CD14-positive monocyte (primary cell): ENCODE measurements at regions not wholly inside any gene's neighbourhood (a gene's known extent, or its start where the extent isn't known, plus 50 kb on each side); places are given as distances from the start of the nearest gene placed in this dataset.

ENCODE experiments used
- DNase-seq, 3 donors: peaks; one replicate each; pipeline ENCODE4 v3.0.0-alpha.2; 2011 to 2022
- H2AFZ ChIP-seq: 2 replicates; pipeline ENCODE4 v1.6.0; 2012; ENCODE audit warnings: mild to moderate bottlenecking, low read depth, low read length, inconsistent platforms; ENCODE audit not compliant: insufficient read depth, poor library complexity, severe bottlenecking
- H3K27ac ChIP-seq, 2 donors: 1 replicate in 1 of 2; 2 replicates in 1 of 2; pipeline ENCODE4 v1.5.1; 2012 to 2013; ENCODE audit warnings: low read length in 2 of 2, control low read depth in 1 of 2, inconsistent platforms in 1 of 2, low read depth in 1 of 2, mild to moderate bottlenecking in 1 of 2
- H3K27me3 ChIP-seq, 2 donors: one replicate each; pipeline versions ENCODE4 v1.6.0 to v1.6.1; 2011 to 2013; ENCODE audit warnings: low read length in 2 of 2; ENCODE audit not compliant: control insufficient read depth in 2 of 2, insufficient read depth in 2 of 2
- H3K36me3 ChIP-seq, 2 donors: replicated peaks in 1 of 2; 1 replicate in 1 of 2; 2 replicates in 1 of 2; pipeline versions ENCODE4 v1.5.1 to v1.6.1; 2012 to 2013; ENCODE audit warnings: low read length in 2 of 2, control low read depth in 1 of 2, inconsistent platforms in 1 of 2, mild to moderate bottlenecking in 1 of 2; ENCODE audit not compliant: insufficient read depth in 2 of 2, control insufficient read depth in 1 of 2
- H3K4me1 ChIP-seq, 2 donors: 1 replicate in 1 of 2; 2 replicates in 1 of 2; pipeline versions ENCODE4 v1.5.1 to v1.6.1; 2012 to 2013; ENCODE audit warnings: low read length in 2 of 2, control low read depth in 1 of 2, inconsistent platforms in 1 of 2, mild to moderate bottlenecking in 1 of 2, moderate library complexity in 1 of 2; ENCODE audit not compliant: insufficient read depth in 2 of 2, control insufficient read depth in 1 of 2
- H3K4me2 ChIP-seq: replicated peaks from 2 replicates; pipeline ENCODE3; 2012; ENCODE audit warnings: low read length, moderate library complexity, mild to moderate bottlenecking; ENCODE audit not compliant: poor library complexity, severe bottlenecking; ENCODE audit errors: extremely low read depth
- H3K4me3 ChIP-seq, 3 experiments: fragments of 200-600 bp in 1 of 3; sonication (generic) in 1 of 3; replicated peaks in 1 of 3; 1 replicate in 2 of 3; 2 replicates in 1 of 3; pipeline ENCODE4 v1.5.1; 2011 to 2013; ENCODE audit warnings: low read length in 3 of 3, mild to moderate bottlenecking in 3 of 3, control low read depth in 2 of 3, low read depth in 2 of 3, inconsistent platforms in 1 of 3, moderate library complexity in 1 of 3
- H3K79me2 ChIP-seq: 2 replicates; pipeline ENCODE4 v1.6.0; 2012; ENCODE audit warnings: mild to moderate bottlenecking, control low read depth, inconsistent platforms, low read length, moderate library complexity; ENCODE audit not compliant: insufficient read depth
- H3K9ac ChIP-seq: 2 replicates; pipeline ENCODE4 v1.6.0; 2017; ENCODE audit warnings: low read length, mild to moderate bottlenecking; ENCODE audit not compliant: insufficient read depth, poor library complexity, severe bottlenecking
- H3K9me3 ChIP-seq, 2 donors: replicated peaks in 1 of 2; 1 replicate in 1 of 2; 2 replicates in 1 of 2; pipeline versions ENCODE4 v1.5.1 to v1.6.1; 2012 to 2013; ENCODE audit warnings: low read length in 2 of 2, control low read depth in 1 of 2; ENCODE audit not compliant: control insufficient read depth in 1 of 2, insufficient read depth in 1 of 2
- H4K20me1 ChIP-seq: 2 replicates; pipeline ENCODE4 v1.6.0; 2012; ENCODE audit warnings: mild to moderate bottlenecking, low read length, control low read depth, moderate library complexity; ENCODE audit not compliant: insufficient read depth
- H3K27ac Mint-ChIP-seq, 7 donors: one replicate each; pipeline ENCODE4 v1.8.0; 2020; ENCODE audit warnings: mild to moderate bottlenecking in 7 of 7, mixed read lengths in 7 of 7, moderate library complexity in 6 of 7, inconsistent platforms in 2 of 7
- H3K27me3 Mint-ChIP-seq, 3 donors: one replicate each; pipeline ENCODE4 v1.8.0; 2021 to 2022; ENCODE audit warnings: low read depth in 3 of 3, mild to moderate bottlenecking in 3 of 3, mixed read lengths in 3 of 3, moderate library complexity in 3 of 3, inconsistent platforms in 1 of 3
- H3K36me3 Mint-ChIP-seq, 2 donors: one replicate each; pipeline ENCODE4 v1.8.0; 2020; ENCODE audit warnings: mixed read lengths in 2 of 2, inconsistent platforms in 1 of 2, mild to moderate bottlenecking in 1 of 2
- H3K4me1 Mint-ChIP-seq: one replicate; pipeline ENCODE4 v1.8.0; 2020; ENCODE audit warnings: mild to moderate bottlenecking, mixed read lengths
- H3K4me3 Mint-ChIP-seq, 2 donors: one replicate each; pipeline ENCODE4 v1.8.0; 2020; ENCODE audit warnings: mild to moderate bottlenecking in 2 of 2, mixed read lengths in 2 of 2, moderate library complexity in 1 of 2
- H3K9me3 Mint-ChIP-seq, 7 donors: one replicate each; pipeline ENCODE4 v1.8.0; 2020 to 2022; ENCODE audit warnings: mixed read lengths in 7 of 7, mild to moderate bottlenecking in 6 of 7, moderate library complexity in 6 of 7, inconsistent platforms in 2 of 7
- WGBS: methylation state at CpG from one replicate; pipeline ENCODE4 v1.1.5; 2013; ENCODE audit warnings: missing lambda C conversion rate; ENCODE audit not compliant: insufficient coverage; 5-methylcytosine and 5-hydroxymethylcytosine counted together
- intact Hi-C, 2 donors: fragments of 100-400 bp; cut with micrococcal nuclease; formaldehyde crosslinking; loops; one replicate each; pipeline versions ENCODE4 v1.15.0 to v1.15.1; 2023
- TF ChIP-seq, protein P1 (sequence below): fragments of 200-600 bp; IDR thresholded peaks from one replicate; pipeline ENCODE4 v1.8.0; 2022; ENCODE audit warnings: antibody characterized with exemption, mild to moderate bottlenecking

GRCh38 chrY:14444550-14444949 is 79.8 kb upstream of the NLGN4Y start:
- Histone ChIP-seq H3K36me3 (no peaks in the 10 kb centered on the region), H3K27ac (no peak overlapping the region), H4K20me1 (no peaks in the 10 kb centered on the region), H2AFZ (no peak overlapping the region), H3K4me2 (no peak overlapping the region), H3K4me1 (no peaks in the 10 kb centered on the region), H3K4me3 (no peak overlapping the region), H3K9me3 (no peaks in the 10 kb centered on the region), H3K27me3 (no peaks in the 10 kb centered on the region), H3K79me2 (no peaks in the 10 kb centered on the region), H3K9ac (no peak overlapping the region)
- WGBS: no CpG with 5 or more reads among the region's 4 CpGs
- Mint-ChIP-seq H3K27ac (no peak overlapping the region), H3K9me3 (peaks cover 0 to 2% (median 0%) of the 10 kb centered on the region in 7 donors), H3K27me3 (no peaks in the 10 kb centered on the region), H3K4me1 (no peaks in the 10 kb centered on the region), H3K4me3 (no peak overlapping the region), H3K36me3 (no peaks in the 10 kb centered on the region)
- TF ChIP-seq, protein P1, sequence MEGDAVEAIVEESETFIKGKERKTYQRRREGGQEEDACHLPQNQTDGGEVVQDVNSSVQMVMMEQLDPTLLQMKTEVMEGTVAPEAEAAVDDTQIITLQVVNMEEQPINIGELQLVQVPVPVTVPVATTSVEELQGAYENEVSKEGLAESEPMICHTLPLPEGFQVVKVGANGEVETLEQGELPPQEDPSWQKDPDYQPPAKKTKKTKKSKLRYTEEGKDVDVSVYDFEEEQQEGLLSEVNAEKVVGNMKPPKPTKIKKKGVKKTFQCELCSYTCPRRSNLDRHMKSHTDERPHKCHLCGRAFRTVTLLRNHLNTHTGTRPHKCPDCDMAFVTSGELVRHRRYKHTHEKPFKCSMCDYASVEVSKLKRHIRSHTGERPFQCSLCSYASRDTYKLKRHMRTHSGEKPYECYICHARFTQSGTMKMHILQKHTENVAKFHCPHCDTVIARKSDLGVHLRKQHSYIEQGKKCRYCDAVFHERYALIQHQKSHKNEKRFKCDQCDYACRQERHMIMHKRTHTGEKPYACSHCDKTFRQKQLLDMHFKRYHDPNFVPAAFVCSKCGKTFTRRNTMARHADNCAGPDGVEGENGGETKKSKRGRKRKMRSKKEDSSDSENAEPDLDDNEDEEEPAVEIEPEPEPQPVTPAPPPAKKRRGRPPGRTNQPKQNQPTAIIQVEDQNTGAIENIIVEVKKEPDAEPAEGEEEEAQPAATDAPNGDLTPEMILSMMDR: no peak
- intact Hi-C loops: no loop called here
- DNase-seq: no peak

- intact Hi-C loops: no loop called here
- Histone ChIP-seq H2AFZ (no peak overlapping the region), H3K36me3 (no peaks in the 10 kb centered on the region), H3K79me2 (no peaks in the 10 kb centered on the region), H4K20me1 (no peaks in the 10 kb centered on the region), H3K27ac (no peak overlapping the region), H3K4me3 (no peak overlapping the region), H3K9me3 (no peaks in the 10 kb centered on the region), H3K27me3 (no peaks in the 10 kb centered on the region), H3K4me2 (no peak overlapping the region), H3K4me1 (no peaks in the 10 kb centered on the region), H3K9ac (no peak overlapping the region)
- DNase-seq: no peak
- Mint-ChIP-seq H3K27ac (no peak overlapping the region), H3K27me3 (no peaks in the 10 kb centered on the region), H3K36me3 (no peaks in the 10 kb centered on the region), H3K4me1 (no peaks in the 10 kb centered on the region), H3K4me3 (no peak overlapping the region), H3K9me3 (peaks cover 0 to 3% (median 0%) of the 10 kb centered on the region in 7 donors)
- TF ChIP-seq, protein P1: no peak
- no CpG with 5 or more reads among the region's 1 CpG for WGBS
Measured at GRCh38 chrY:14468151-14468683, 56.1 kb upstream of the NLGN4Y start.
